Activated CD4-positive, alpha-beta T cell treated with anti-CD3 and anti-CD28 coated beads, Interleukin-2, amount 50 U/mL, for 24 hours (primary cell): ENCODE measurements at regions not wholly inside any gene's neighbourhood (a gene's known extent, or its start where the extent isn't known, plus 50 kb on each side); places are given as distances from the start of the nearest gene placed in this dataset.

ENCODE experiments used
- DNase-seq, 2 donors: peaks; one replicate each; pipeline ENCODE4 v3.0.0-alpha.2; 2020; ENCODE audit warnings: low read depth in 1 of 2, low spot score in 1 of 2

DNA sequence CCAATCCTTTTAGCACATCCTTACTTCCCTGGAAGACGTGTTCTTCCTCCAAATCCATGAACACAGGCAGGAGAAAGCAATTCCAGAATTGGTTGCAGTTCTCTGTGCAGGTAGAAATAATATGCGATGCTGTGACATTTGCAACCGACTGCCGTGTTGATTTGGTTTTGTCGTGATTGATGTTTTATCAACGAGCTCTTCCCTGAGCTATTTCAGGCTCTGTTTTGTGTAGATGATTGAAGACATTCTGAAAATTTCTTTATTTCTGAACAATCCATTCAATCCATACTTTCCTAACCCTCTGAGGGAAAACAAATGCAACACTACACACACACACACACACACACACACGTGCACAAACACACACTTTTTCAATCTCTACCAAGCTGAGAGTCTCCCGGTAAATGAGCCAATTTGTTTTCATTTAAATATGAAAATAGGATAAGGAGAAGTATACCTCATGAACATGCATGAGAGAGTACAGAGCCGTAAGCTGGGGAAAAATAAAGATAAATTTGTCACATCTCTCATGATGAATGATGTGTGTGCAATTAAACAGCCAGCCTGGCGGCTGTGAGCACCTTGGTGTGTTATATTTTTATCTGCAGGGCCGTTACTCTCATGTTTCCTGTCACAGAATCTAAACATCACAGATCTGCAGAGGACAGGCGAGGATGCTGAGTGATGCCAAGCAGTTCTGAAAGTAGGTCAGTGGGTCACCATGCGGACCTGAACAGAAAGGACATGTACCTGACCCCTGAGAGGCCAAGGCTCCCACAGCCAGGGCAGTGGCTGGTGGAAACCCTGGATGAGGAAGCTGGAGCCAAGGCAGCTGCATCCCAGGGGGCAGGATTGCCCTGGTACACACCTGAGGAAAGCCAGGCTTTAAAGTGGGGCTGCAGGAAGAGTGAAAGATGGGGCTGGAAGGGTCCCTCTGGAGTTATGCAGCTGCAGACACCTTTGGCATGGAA is 64.8 kb downstream of the PDCL3 start:
- DNase-seq: no peak

GRCh38 chr2:100628506-100628905 is 65.7 kb downstream of the PDCL3 start:
- DNase-seq: no peak

DNA sequence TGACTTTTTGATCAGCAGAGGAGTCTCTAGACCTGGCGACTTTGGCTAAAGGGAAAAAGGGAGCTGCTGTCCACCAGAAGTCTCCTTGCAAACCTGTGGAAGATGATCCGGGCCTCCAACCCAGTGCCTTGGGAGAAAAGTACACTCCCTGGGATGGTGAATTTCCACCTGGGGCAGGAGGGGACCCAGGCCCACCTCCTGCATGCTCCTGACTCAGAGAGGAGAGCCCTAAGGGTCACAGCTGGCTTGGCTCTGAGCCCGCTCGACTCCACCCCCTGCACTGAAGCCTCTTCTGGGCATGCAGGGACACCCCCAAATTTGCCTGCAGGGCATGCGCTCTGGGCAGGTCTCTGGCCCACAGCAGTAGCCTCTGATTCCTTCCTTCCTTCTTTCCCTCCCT is 66.5 kb downstream of the PDCL3 start:
- DNase-seq: no peak

DNA sequence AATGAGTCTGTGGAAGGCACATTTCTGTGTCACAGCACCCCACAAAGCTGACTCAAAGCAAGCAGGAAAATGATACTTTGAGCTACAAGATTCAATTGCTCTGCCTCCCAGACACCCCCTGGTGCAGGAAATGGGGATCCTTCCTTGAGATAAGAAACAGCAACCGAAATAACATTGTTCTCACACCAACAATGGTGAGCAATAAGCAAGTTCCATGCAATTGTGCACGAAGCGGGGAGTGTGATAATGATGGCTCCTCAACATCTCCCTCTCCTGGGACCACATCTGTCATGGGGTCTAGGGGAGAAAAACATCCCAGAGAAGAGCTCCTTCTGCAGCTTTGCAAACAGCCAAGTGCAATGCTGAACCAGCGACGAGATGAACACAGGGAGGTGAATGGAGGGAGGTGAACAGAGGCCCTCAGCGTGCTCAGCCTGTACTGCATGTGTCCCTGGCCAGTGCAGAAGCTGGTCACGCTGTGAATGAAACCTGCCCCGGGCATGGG is 67.7 kb downstream of the PDCL3 start:
- no peak for DNase-seq

GRCh38 chr2:100632037-100632436 is 69.2 kb downstream of the PDCL3 start:
- DNase-seq: no peak

- no peak for DNase-seq
Measured at GRCh38 chr2:100632759-100633158, 70.0 kb downstream of the PDCL3 start.

DNA sequence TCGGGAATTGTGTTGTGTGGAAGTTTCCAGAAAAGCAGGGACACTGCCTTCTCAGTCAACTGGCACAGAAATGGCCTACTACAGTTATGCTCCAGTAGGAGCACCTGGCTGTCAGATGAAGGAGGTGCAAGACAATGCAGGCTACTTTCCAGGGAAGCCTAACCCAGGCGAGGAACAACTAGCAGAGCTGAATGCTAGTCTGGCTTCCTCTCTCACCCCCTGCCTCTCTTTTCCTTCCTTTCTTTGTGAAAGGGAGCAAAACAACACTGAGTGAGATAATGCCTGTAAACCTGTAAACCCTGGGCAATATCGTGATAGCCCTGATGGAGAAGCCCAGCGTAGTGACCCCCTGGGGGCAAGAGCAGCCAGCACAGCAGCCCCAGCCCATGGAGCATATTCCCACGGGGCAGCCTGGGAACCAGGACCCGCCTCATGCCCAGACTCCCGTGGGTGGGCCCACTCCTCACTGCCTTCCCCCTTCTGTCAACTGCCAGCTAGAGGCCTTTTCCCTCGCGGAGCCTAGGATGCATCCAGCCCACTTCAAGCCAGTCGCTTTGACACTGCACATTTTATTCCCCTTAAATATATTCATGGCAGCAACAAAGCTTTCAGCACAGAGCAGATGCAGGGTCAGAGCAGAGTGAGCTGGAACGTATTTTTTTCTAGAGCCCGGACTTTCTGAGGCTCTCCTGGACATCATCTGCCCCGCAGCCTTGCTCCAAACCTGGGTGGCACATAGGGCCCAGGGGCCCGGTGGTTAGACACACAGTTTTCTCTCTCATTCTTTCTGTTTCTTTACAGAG is 77.0 kb downstream of the PDCL3 start:
- DNase-seq: no peak

- no peak for DNase-seq
Measured at GRCh38 chr2:100640431-100641124, 77.8 kb downstream of the PDCL3 start.

- DNase-seq: no peak
Measured at GRCh38 chr2:100641125-100641435, 78.3 kb downstream of the PDCL3 start.

GRCh38 chr2:100642425-100642824 is 79.6 kb downstream of the PDCL3 start:
- DNase-seq: no peak

GRCh38 chr2:100643467-100643866 is 80.7 kb downstream of the PDCL3 start:
- no peak for DNase-seq

DNA sequence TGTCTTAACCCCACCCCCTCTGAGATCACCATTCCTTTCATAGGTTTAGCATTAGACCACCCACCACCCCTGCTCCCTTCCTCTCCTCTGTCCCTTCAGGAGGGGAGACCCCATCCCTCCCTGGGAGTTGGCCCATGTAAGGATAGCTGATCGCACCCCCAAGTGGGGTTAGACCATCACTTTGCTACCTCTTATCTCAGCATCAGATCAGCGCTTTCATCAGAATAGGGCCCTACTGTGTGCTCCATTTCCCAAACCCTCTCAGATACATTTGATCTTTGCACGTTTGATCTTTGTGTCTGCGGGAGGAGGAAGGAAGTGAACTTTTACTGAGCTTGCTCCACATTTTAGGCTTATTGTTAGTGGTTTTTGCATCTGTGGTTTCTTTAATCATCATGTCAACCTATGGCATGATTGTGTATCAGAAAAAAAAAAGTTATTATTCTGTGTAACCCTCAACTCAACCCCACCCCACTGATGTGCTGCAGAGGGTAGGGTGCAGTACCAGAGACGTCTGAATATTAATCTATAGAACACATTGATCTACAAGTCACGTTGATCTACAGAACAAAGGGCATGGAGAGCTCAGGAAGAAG is 81.2 kb downstream of the PDCL3 start:
- DNase-seq: no peak

DNA sequence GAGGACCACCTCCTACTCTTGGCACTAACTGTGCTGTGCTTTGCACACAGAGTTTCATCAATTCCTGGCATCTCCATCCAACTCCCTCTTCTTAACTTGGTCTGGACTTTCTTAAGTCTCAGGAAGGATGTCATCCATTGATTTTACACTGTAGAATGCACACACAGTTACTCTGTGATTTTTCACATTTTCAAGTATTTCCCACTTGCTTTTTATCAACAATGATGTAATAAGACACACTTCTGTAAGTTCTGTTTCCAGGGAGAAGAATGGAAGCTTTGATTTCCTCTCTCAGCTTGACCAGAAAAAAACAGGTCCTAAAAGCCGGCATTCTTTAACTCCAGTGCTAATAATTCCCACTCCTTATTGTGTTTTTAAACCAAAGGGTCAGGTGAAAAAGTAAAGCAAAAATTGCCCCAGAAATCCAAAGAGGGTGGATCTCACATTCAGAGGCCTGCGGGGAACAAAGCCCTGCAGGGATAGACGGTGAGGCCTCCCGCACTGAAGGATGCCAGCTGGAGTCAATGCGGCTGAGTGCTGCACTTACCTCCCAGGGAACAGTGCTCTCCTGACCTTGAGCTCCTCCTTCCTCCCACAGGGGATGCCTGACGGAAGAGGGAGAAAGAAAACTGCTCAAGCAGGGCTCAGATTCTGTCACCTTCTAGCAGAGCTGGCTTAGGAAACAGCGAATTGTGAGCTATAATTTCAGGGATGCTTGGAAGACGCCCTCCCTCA is 83.1 kb downstream of the PDCL3 start:
- DNase-seq: no peak

DNA sequence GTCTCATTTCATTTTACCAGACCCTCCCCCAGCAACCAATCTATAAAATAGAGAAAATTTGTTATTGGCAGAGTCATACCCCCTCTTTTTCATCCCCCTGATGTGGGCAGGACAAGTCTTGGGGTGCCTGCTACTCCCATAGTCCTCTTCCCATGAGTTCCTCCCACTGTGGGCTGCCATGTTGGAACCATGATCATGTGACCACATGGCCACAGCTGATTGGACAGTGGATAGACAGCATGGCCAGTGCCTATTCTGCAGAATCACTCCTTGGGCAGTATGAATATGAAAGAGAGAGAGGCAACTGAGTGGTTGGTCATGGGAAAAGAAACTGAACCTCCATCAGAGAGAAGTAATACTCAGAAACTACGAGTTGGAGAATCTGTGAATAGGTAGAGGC is 84.9 kb downstream of the PDCL3 start:
- no peak for DNase-seq

GRCh38 chr2:100650151-100650550 is 87.4 kb downstream of the PDCL3 start:
- DNase-seq: no peak

DNA sequence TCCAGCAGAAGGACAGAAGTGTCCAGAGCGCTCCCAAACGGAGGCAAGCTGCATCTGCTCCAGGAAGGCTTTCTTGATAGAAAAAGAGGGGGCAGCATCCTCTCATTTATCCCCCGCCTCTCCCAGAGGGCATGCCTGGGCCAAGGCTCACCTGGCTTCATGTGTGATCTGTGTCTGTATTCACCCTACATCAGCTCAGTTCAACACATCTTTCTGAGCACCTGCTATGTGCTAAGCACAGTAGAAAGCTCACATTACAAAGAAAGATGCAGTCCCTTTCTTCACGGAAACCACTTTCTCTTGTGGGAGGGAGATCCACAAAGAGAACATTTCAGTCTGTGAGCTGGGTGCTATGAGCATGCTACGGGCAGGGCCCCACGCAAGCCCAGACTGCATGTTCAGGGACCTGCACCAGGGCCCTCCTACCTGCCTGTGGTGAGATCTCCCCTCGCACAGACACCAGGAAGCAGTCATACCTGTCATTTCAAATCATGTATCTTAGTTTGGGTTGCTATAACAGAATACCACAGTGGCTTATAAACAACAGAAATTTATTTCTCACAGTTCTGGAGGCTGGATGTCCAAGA is 90.7 kb downstream of the PDCL3 start:
- no peak for DNase-seq

GRCh38 chr2:100654611-100655010 is 91.8 kb downstream of the PDCL3 start:
- no peak for DNase-seq

DNA sequence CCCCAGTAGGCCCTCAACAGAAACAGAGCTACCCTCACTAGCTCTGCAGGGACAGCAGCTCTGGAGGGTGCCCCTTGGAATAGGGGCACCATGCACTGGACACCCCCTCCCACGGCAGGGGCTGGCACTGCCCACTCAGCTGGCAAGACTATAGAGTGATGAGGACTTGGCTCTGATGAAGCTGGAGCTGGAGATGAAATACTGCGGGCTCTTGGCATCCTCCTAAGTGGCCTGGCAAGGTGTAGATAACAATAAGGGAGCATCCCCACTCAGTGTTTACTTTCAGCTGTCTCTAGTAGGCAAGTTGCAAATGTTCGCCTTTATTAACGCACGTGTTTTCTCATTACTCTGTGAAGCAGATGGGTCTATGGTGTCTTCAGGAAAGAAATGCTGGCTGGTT is 92.7 kb downstream of the PDCL3 start:
- DNase-seq: no peak

- DNase-seq: no peak
Measured at GRCh38 chr2:100655936-100656534, 93.2 kb downstream of the PDCL3 start.

- DNase-seq: no peak
Measured at GRCh38 chr2:100658017-100658416, 95.2 kb downstream of the PDCL3 start.
